Germinal center (tissue), 1 donor: ENCODE measurements at regions not wholly inside any gene's neighbourhood (a gene's known extent, or its start where the extent isn't known, plus 50 kb on each side); places are given as distances from the start of the nearest gene placed in this dataset.
"Not testable (repeated sequence)": the region's sequence is repeated elsewhere in the genome, so short reads cannot be mapped to it uniquely, and the experiment has no call there.

ENCODE experiments used
- DNase-seq: peaks from one replicate; pipeline ENCODE4 v3.0.0; 2012; ENCODE audit warnings: mixed read lengths, low spot score

DNA sequence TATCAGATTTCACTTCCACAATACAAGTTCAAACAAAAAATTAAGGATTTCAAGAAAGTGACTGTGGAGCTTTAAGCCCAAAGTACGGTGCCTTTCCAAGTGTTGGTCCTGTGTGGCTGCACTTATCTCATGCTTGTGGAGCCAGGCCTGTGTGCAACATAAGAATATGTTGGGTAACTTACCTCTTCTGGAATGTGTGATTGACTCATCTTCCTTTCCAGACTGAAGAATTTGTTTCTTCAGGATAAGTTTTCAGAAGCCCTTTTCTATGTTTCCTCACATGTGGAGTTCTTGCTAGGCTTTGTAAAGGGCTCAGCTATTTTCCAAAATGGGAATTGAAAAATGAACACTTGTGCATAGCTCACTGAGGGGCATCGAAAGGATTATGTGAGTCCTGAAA lies 485.1 kb upstream of the PAPPA start:
- DNase-seq: no peak

DNA sequence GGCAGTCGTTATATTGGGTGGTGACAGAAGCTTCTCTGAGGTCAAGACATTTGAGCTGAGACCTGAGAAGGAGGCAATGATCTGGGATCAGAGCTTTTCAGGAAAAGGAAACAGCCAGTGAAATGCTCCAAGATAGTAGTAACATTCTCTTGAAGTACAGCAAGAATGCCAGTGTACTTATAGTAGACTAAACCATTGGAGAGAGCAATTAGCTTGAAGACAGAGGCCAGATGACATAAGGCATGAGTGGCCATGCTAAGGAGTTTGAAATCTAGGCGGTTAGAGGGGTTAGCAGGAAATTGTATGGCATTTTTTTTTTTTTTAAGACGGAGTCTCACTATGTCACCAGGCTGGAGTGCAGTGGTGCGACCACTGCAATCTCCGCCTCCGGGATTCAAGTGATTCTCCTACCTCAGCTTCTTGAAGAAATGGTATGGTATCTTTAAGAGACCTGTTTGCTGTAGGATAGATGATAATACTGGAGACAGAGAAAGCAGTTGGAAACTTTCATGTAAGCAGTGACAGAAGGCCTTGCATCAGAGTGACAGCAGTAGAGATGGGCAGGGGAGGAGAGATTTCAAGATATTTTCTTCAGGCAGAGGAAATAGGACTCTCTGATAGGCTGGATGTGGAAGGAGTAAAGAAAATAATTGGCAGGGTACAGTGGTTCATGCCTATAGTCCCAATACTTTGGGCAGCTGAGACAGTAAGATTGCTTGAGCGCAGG lies 482.2 kb upstream of the PAPPA start:
- DNase-seq: no peak

DNA sequence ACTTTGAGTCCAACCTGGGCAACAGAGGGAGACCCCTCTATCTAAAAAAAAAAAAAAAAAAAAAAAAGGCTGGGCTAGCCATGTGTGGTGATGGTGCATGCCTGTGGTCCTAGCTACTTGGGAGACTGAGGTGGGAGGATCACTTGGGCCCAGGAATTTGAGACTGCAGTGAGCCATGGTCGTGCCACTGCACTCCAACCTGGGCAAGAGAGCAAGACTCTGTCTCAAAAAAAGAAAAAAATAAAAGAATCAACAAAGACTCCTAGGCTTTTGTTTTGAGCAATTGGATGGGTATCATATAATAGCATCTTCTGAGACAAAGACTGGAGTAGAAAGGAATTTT lies 481.7 kb upstream of the PAPPA start:
- DNase-seq: no peak

DNA sequence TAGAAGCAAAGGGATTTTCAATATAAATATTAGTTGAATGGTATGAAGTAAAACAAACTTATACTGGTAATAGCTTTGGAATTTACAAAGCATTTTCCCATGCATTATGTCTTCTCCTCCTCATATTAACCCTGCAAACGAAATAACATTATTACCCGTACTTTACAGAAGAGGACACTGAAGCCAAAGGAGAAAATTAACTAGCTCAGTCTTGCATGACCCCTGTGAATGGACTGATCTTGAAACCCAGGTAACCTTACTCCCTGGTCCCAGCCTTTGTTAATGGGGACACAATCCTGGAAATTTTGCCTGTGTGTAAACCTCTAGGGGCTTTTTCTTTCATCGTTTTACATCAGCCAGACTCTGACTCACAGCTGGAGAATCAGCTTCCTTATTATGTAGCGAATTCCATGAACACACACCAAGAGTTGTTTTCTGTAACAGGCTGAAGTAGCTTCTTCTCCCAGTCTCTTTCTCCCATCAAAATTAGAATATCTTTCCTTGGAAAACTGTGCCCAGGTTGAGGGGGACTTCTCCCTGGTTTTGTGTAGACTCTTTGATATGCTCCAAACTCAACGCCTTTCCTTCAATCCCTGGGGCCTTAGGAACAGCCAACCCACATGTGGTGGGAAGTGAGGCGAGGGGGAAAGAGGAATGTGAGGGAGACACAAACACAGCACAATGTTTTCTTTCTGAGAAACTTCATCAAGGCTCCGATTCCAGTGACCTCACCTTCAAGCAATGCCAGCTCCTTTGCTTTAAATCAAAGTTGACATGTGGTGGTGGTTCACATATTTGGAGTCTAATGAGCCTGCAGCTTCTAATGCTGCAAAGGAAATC lies 480.9 kb upstream of the PAPPA start:
- DNase-seq: no peak

GRCh38 chr9:115673599-115673998 lies 480.0 kb upstream of the PAPPA start:
- no peak for DNase-seq

DNA sequence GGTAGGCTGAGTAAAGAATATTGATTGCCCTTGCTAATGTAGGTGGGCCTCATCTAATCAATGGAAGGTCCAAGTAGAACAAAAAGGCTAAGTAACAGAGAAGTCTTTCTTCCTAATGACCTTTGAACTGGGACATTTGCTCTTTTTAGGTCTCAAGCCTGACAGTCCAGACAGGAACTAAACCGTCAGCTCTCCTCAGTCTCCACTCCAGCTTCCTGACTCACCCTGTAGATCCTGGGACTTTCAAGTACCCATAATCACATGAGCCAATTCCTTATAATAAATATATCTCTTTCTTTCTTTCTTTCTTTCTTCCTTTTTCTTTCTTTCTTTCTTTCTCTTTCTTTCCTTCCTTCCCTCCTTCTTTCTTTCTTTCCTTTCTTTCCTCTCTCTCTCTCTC lies 479.5 kb upstream of the PAPPA start:
- DNase-seq: no peak

DNA sequence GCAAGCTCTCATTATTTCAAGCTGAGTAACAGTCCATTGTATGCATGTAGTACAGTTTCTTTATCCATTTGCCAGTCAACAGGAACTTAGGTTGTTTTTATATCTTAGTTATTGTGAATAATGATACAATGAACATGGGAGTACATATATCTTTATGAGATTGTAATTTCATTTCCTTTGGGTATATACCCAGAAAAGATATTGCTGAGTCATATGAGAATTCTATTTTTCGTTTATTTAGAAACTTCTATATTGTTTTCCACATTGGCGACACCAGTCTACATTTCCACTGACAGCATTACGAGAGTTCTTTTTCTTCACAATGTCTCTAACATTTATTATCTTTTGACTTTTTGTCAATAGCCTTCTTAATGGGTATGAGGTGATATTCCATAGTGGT lies 477.8 kb upstream of the PAPPA start:
- DNase-seq: no peak

GRCh38 chr9:115680231-115680630 lies 473.4 kb upstream of the PAPPA start:
- no peak for DNase-seq

- no peak for DNase-seq
Observed at GRCh38 chr9:115681585-115681984, 472.0 kb upstream of the PAPPA start.

GRCh38 chr9:115686069-115686468 lies 467.5 kb upstream of the PAPPA start:
- no peak for DNase-seq

GRCh38 chr9:115687356-115687755 lies 466.2 kb upstream of the PAPPA start:
- DNase-seq: no peak

DNA sequence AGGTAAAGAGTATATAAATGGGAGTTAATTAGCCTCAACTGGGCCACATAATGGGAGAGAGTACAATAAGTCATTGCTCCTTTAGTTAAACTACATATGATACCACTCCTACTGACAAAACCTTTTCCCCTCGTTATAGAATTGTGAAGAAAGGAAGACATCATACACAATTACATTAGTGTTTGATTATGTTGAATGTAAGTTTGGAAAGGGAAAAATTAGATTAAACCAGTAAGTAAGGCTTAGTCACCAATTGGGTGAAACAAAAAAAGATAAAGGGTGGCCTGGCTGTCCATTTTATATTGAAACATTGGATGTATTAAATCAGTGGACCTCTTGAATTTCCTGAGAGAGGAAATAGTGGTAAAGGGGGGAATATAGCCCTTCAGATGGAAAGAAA lies 464.3 kb upstream of the PAPPA start:
- no peak for DNase-seq

DNA sequence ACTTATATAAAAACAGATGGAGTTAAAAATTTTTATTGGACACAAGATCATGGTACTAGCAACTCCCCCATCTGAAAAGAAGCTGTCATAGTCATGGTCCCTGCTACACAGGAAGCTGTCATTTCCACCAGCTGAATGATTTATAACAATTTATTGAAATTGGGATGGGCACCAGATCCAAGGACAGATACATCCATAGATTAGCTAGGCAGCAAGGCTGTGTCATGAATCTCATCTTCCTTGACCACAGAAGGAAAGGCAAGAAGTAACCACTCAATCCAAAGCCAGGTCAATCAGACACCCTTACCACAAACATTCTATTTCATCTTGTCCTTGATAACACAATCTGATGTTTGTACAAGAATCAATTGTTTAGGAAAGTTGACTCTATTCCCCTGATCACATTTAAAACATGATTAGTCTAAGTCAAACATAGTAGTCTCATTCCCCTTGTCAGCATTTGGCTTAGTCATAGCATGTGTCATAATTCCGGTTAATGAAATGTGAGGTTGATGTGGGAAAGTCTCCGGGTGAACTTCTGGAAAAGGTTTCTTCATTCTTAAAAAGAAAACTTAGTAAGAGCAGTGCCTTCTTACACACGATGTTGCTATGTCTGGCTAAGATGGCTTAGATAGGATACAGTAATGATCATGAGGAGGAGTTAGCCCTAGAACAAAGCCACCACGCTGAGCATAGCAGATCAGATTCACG lies 462.6 kb upstream of the PAPPA start:
- DNase-seq: no peak

GRCh38 chr9:115691693-115692092 lies 461.9 kb upstream of the PAPPA start:
- DNase-seq: no peak

DNA sequence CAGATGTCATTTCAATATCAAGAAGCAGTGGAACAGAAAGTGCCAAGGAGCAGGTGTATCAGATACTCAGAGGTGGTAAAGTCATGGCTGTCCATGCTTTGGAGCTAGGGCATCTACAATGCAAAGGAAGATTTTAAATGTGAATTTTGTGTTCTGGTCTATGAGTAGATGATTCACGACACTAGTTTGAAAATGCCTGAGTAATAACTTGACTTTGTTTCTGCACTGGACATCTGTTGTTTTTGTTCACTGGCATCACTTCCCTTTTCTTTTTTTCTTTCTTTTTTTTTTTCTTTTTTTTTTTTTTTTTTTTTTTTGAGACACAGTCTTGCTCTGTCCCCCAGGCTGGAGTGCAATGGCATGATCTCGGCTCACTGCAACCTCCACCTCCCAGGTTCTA lies 460.7 kb upstream of the PAPPA start:
- not testable (repeated sequence) for DNase-seq

DNA sequence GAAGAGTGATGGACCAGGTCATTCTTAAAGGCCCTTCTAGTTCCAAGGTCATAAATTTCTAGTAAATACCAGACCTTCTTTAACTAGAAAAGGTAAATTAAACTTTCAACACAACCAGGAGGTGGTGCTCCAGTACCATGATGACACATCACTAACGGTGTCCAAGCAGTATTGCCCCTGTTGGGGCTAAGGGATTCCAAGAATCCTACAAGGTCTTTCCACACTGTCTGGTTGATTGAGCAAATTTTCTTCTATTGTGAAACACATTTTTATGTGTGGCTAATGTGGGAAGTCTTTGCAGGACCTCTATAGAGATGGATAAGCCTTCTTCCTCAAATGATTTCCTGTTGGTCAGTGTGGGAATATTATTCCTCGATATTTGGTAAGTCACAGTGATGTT lies 459.6 kb upstream of the PAPPA start:
- DNase-seq: no peak

GRCh38 chr9:115694991-115695390 lies 458.6 kb upstream of the PAPPA start:
- DNase-seq: no peak

DNA sequence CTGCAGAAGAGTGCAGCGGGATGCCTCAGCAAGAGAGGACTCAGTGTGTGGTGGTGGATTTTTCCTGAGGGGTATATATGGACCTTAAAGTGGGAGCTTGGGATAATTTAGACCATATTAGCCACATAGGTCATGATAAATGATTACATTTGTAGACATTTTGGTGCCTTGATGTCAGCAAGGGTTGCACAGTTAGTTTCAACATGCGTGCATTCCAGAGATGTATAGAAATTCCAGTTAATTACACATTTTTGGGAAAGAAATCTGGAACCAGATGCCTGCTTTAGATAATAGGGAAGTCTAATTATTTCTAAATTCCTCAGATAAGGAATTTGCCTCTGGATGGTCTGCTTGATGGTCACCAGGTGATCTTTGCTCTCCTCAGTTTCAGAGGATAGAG lies 440.6 kb upstream of the PAPPA start:
- DNase-seq: no peak

GRCh38 chr9:115715666-115716065 lies 437.9 kb upstream of the PAPPA start:
- DNase-seq: no peak

GRCh38 chr9:115717298-115717697 lies 436.3 kb upstream of the PAPPA start:
- DNase-seq: no peak

- DNase-seq: no peak
Observed at GRCh38 chr9:115717711-115718173, 435.8 kb upstream of the PAPPA start.

DNA sequence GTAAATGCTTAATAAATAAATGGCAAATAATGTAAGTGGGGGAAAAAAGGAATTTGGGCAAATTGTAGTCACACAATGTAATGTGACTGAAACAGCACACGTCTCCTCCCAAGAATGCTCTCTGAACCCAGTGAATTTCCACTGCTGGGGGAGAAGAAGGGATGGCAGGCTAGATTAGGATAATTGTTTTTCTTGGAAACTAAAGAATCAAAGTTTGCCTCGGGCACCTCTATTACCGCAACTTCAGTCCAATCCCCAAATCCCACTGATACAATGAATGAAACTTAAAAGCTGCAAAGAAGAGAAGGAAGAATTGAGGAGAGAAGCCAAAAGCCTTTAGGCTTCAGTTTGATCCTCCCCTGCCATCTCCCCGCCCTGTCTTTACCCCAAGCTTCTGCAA lies 423.2 kb upstream of the PAPPA start:
- DNase-seq: no peak

- DNase-seq: no peak
Observed at GRCh38 chr9:115730845-115731244, 422.7 kb upstream of the PAPPA start.
